MM.1S (cell line): ENCODE measurements at regions not wholly inside any gene's neighbourhood (a gene's known extent, or its start where the extent isn't known, plus 50 kb on each side); places are given as distances from the start of the nearest gene placed in this dataset.

ENCODE experiments used
- EZH2 ChIP-seq: fragments of 300-600 bp; sonication (generic); optimal IDR thresholded peaks from 2 replicates; pipeline ENCODE3; 2017; ENCODE audit warnings: low read depth, mild to moderate bottlenecking, antibody characterized with exemption, low read length, mixed read lengths
- TF ChIP-seq, protein P1 (sequence below): fragments of 300-600 bp; sonication (generic); IDR thresholded peaks from 2 replicates; pipeline ENCODE4 v1.5.1; 2016; ENCODE audit warnings: antibody characterized with exemption, low read length, mixed read lengths

DNA sequence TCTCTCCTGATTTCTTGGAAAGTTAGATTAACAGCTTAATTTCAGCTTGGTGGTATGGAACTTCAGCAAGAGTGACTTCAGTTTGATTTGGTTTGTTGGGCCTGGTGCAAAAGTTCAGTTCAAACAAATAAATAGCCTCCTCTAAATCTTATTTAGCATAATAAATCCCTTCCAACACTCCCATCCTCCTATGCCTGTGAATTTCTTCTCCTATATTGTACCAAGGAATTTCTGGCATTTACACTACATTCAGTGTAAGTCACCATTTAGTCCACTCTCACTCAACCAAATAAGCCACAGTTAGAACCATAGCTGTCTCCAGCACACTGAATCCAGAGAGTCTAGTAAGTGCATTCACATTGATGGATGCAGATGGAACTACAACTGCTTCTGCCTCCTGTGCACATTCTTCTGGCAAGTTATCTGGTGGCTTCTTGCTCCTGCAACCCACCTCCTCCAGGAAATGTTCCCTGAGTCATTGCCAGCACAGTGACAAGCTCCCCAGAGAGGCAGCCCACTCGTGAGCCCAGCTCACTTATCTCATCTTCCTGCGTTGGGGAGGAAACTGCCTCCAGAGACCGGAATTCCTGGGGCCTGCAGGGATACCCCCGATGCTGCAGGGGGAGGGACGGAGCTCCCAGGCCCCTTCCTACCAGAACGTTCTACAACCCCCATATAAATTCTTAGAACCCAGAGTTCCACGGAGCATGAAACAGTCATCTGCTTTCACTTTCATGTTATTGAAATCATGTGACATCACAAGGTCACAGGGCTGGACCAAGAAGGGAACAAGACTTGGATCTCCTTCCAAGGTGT is 318.3 kb downstream of the PHKB start:
- TF ChIP-seq, protein P1, sequence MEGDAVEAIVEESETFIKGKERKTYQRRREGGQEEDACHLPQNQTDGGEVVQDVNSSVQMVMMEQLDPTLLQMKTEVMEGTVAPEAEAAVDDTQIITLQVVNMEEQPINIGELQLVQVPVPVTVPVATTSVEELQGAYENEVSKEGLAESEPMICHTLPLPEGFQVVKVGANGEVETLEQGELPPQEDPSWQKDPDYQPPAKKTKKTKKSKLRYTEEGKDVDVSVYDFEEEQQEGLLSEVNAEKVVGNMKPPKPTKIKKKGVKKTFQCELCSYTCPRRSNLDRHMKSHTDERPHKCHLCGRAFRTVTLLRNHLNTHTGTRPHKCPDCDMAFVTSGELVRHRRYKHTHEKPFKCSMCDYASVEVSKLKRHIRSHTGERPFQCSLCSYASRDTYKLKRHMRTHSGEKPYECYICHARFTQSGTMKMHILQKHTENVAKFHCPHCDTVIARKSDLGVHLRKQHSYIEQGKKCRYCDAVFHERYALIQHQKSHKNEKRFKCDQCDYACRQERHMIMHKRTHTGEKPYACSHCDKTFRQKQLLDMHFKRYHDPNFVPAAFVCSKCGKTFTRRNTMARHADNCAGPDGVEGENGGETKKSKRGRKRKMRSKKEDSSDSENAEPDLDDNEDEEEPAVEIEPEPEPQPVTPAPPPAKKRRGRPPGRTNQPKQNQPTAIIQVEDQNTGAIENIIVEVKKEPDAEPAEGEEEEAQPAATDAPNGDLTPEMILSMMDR: no peak
- TF ChIP-seq EZH2: no peak
